ENCODE measurements at regions not wholly inside any gene's neighbourhood (a gene's known extent, or its start where the extent isn't known, plus 50 kb on each side); places are given as distances from the start of the nearest gene placed in this dataset.

DNA sequence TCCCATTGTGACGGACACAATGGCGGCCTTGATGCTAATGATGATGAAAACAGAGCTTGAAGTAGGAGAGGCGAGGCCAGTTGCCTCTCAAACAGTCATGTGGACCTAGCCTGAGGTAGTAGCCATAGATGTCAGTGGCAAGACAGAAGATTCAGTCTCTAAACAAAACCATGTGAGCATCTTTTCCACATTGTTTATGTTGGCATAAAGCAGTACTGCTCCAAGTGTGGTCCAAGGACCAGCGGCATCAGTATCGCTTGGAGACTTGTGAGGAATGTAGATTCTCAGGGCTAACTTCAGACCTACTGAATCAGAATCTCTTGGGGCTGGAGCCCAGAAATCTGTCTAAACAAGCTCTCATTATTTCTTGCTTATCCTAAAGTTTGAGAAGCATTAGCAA is 312.8 kb upstream of the JAG1 start:
- no peak for TF ChIP-seq POLR2A (IDR thresholded peaks at IDR 0.05; ENCODE audit: low read depth)
- TF ChIP-seq EP300 (IDR thresholded peaks at IDR 0.05) = no peak
